ENCODE measurements at regions not wholly inside any gene's neighbourhood (a gene's known extent, or its start where the extent isn't known, plus 50 kb on each side); places are given as distances from the start of the nearest gene placed in this dataset.
"Not testable (repeated sequence)": the region's sequence is repeated elsewhere in the genome, so short reads cannot be mapped to it uniquely, and the experiment has no call there.

DNA sequence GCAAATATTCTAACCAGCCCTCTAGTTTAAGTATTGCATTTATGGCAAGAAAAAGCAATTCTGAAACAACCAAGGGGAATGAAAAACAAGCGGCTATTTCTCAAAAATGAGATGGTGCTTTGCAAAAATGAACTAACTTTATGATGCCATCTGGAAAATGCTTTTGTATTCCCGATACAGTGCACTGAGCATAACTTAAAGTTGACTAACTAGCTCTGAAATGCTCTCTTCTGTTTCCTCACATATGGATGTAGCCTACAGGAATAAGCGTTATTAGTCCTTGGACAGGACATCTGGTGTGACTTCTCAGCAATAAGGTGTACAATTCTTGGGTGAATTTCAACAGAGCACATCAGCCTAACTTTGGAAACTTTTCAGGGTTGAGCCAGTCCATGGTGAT is 228.2 kb upstream of the DDI1 start:
- Histone ChIP-seq H3K4me1 (ENCODE audit: insufficient read depth, low read length) (no peaks in the 10 kb centered on the region), H3K27me3 (ENCODE audit: insufficient read depth, low read length, poor library complexity) (no peaks in the 10 kb centered on the region), H3K79me2 (ENCODE audit: insufficient read depth, low read length) (no peaks in the 10 kb centered on the region), H3K9ac (ENCODE audit: low read depth, low read length) (no peak overlapping the region), H3K36me3 (ENCODE audit: insufficient read depth, low read length) (no peaks in the 10 kb centered on the region), H3K4me2 (ENCODE audit: insufficient read depth, low read length) (no peak overlapping the region), H2AFZ (ENCODE audit: low read depth, low read length) (no peak overlapping the region), H4K20me1 (ENCODE audit: insufficient read depth, low read length) (no peaks in the 10 kb centered on the region), H3K4me3 (ENCODE audit: low read depth in 1 of 2, low read length in 2 of 2) (no peak overlapping the region), H3K27ac (ENCODE audit: low read length) (no peak overlapping the region), H3K9me3 (ENCODE audit: insufficient read depth, low read length, severe bottlenecking) (no peaks in the 10 kb centered on the region)
- TF ChIP-seq EZH2 (IDR thresholded peaks at IDR 0.05; ENCODE audit: borderline replicate concordance, low read depth, low read length, severe bottlenecking) = no peak
- TF ChIP-seq, protein P1, sequence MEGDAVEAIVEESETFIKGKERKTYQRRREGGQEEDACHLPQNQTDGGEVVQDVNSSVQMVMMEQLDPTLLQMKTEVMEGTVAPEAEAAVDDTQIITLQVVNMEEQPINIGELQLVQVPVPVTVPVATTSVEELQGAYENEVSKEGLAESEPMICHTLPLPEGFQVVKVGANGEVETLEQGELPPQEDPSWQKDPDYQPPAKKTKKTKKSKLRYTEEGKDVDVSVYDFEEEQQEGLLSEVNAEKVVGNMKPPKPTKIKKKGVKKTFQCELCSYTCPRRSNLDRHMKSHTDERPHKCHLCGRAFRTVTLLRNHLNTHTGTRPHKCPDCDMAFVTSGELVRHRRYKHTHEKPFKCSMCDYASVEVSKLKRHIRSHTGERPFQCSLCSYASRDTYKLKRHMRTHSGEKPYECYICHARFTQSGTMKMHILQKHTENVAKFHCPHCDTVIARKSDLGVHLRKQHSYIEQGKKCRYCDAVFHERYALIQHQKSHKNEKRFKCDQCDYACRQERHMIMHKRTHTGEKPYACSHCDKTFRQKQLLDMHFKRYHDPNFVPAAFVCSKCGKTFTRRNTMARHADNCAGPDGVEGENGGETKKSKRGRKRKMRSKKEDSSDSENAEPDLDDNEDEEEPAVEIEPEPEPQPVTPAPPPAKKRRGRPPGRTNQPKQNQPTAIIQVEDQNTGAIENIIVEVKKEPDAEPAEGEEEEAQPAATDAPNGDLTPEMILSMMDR (IDR thresholded peaks at IDR 0.05; ENCODE audit: borderline replicate concordance, extremely low read depth, low read length, poor library complexity, severe bottlenecking) = no peak
- ATAC-seq (ENCODE audit: insufficient read depth, low read depth) = no peak
- no peak for DNase-seq

DNA sequence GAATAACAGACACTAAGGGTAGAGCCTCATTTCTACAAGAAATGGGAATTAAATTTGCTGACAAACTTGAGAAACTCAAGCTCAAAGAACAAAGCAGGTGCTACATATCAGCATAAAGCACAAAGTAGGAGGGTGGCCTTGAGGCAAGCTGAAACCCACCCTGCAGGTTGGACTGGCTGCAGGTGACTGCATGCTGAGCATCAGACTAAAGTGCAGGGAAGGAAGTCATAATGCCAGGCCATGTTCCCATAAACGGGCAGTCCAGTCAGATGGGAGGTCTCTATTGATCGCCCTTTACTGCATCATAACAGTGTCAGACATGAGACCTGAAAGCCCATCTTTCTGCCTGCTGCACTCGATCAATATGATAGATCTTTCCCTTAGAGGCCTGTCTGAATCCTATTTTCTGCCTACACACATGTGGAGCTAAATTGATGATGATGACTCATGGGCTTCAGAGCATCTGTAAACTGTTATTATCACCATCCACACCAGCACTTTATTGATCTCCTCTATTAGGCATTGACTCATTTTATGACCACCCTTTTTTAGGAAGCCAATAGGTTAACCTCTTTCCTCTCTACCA is 224.5 kb upstream of the DDI1 start:
- no peaks in the 10 kb centered on the region for H3K27me3 ChIP-seq (ENCODE audit: insufficient read depth, low read length, poor library complexity)
- no peaks in the 10 kb centered on the region for H3K79me2 ChIP-seq (ENCODE audit: insufficient read depth, low read length)
- DNase-seq = no peak
- TF ChIP-seq EZH2 (IDR thresholded peaks at IDR 0.05; ENCODE audit: borderline replicate concordance, low read depth, low read length, severe bottlenecking) = no peak
- TF ChIP-seq, protein P1 (IDR thresholded peaks at IDR 0.05; ENCODE audit: borderline replicate concordance, extremely low read depth, low read length, poor library complexity, severe bottlenecking) = no peak
- no peak overlapping the region for H3K9ac ChIP-seq (ENCODE audit: low read depth, low read length)
- no peak overlapping the region for H3K4me3 ChIP-seq (ENCODE audit: low read depth in 1 of 2, low read length in 2 of 2)
- no peak overlapping the region for H3K4me2 ChIP-seq (ENCODE audit: insufficient read depth, low read length)
- no peak overlapping the region for H3K27ac ChIP-seq (ENCODE audit: low read length)
- no peaks in the 10 kb centered on the region for H3K4me1 ChIP-seq (ENCODE audit: insufficient read depth, low read length)
- no peak overlapping the region for H2AFZ ChIP-seq (ENCODE audit: low read depth, low read length)
- H4K20me1 ChIP-seq (ENCODE audit: insufficient read depth, low read length) = no peaks in the 10 kb centered on the region
- ATAC-seq (ENCODE audit: insufficient read depth, low read depth) = no peak
- no peaks in the 10 kb centered on the region for H3K36me3 ChIP-seq (ENCODE audit: insufficient read depth, low read length)
- H3K9me3 ChIP-seq (ENCODE audit: insufficient read depth, low read length, severe bottlenecking) = no peaks in the 10 kb centered on the region

DNA sequence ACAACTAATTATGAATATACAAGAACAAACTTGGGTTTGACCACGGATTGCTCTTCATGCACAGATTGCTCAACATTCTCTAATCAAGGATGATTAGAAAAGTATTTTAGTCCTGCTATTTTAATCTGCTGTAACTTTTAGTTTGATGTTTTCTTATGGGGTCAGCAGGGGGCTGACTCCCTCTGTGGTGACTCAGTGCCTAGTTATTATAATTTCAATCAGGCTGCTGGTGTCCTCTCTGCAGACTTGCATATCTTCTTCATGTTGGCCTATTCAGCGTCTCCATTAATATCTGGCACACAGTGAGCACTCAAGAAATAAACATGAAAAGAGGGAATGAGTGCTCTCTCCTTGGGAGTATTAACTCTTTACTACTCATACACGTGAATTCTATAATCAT is 223.8 kb upstream of the DDI1 start:
- TF ChIP-seq EZH2 (IDR thresholded peaks at IDR 0.05; ENCODE audit: borderline replicate concordance, low read depth, low read length, severe bottlenecking) = no peak
- TF ChIP-seq, protein P1 (IDR thresholded peaks at IDR 0.05; ENCODE audit: borderline replicate concordance, extremely low read depth, low read length, poor library complexity, severe bottlenecking) = no peak

DNA sequence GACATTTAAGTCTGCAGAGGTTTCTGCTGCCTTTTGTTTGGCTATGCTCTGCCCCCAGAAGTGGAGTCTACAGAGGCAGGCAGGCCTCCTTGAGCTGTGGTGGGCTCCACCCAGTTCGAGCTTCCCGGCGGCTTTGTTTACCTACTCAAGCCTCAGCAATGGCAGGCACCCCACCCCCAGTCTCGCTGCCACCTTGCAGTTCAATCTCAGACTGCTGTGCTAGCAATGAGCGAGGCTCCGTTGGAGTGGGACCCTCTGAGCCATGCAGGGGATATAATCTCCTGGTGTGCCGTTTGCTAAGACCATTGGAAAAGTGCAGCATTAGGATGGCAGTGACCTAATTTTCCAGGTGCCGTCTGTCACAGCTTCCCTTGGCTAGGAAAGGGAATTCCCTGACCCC is 216.1 kb upstream of the DDI1 start:
- H4K20me1 ChIP-seq (ENCODE audit: insufficient read depth, low read length); H3K27me3 ChIP-seq (ENCODE audit: insufficient read depth, low read length, poor library complexity); H3K27ac ChIP-seq (ENCODE audit: low read length); H3K4me1 ChIP-seq (ENCODE audit: insufficient read depth, low read length); H3K9ac ChIP-seq (ENCODE audit: low read depth, low read length); H3K4me2 ChIP-seq (ENCODE audit: insufficient read depth, low read length); H3K36me3 ChIP-seq (ENCODE audit: insufficient read depth, low read length); H3K4me3 ChIP-seq (ENCODE audit: low read depth in 1 of 2, low read length in 2 of 2); H2AFZ ChIP-seq (ENCODE audit: low read depth, low read length); H3K9me3 ChIP-seq (ENCODE audit: insufficient read depth, low read length, severe bottlenecking); ATAC-seq (ENCODE audit: insufficient read depth, low read depth); H3K79me2 ChIP-seq (ENCODE audit: insufficient read depth, low read length); DNase-seq: not testable (repeated sequence)

More for the DNA sequence above, 223.8 kb upstream of the DDI1 start:
- no peak for ATAC-seq (ENCODE audit: insufficient read depth, low read depth)
- Histone ChIP-seq H3K9me3 (ENCODE audit: insufficient read depth, low read length, severe bottlenecking) (no peaks in the 10 kb centered on the region), H3K27me3 (ENCODE audit: insufficient read depth, low read length, poor library complexity) (no peaks in the 10 kb centered on the region), H4K20me1 (ENCODE audit: insufficient read depth, low read length) (no peaks in the 10 kb centered on the region), H3K4me2 (ENCODE audit: insufficient read depth, low read length) (no peak overlapping the region), H3K79me2 (ENCODE audit: insufficient read depth, low read length) (no peaks in the 10 kb centered on the region), H3K4me3 (ENCODE audit: low read depth in 1 of 2, low read length in 2 of 2) (no peak overlapping the region), H3K4me1 (ENCODE audit: insufficient read depth, low read length) (no peaks in the 10 kb centered on the region), H3K36me3 (ENCODE audit: insufficient read depth, low read length) (no peaks in the 10 kb centered on the region), H3K27ac (ENCODE audit: low read length) (no peak overlapping the region), H3K9ac (ENCODE audit: low read depth, low read length) (no peak overlapping the region), H2AFZ (ENCODE audit: low read depth, low read length) (no peak overlapping the region)
- no peak for DNase-seq

All from DND-41 (cell line).